Loucy (cell line): ENCODE measurements at regions not wholly inside any gene's neighbourhood (a gene's known extent, or its start where the extent isn't known, plus 50 kb on each side); places are given as distances from the start of the nearest gene placed in this dataset.

Source experiments
- H2AFZ ChIP-seq: fragments of 200-600 bp; sonication (generic); 2 replicates; pipeline ENCODE4 v1.6.0; 2016; ENCODE audit warnings: antibody characterized with exemption, mild to moderate bottlenecking, low read length, moderate library complexity
- H3F3A ChIP-seq: fragments of 200-600 bp; 2 replicates; pipeline ENCODE4 v1.6.0; 2016; ENCODE audit warnings: antibody characterized with exemption, low read depth, mild to moderate bottlenecking
- H3K27me3 ChIP-seq: fragments of 200-600 bp; sonication (generic); 2 replicates; pipeline ENCODE4 v1.6.1; 2014; ENCODE audit warnings: low read length, mild to moderate bottlenecking; ENCODE audit not compliant: insufficient read depth, poor library complexity, severe bottlenecking
- H3K36me3 ChIP-seq: fragments of 200-600 bp; sonication (generic); 2 replicates; pipeline ENCODE4 v1.6.1; 2016; ENCODE audit warnings: low read length; ENCODE audit not compliant: insufficient read depth
- H3K4me1 ChIP-seq: fragments of 200-600 bp; sonication (generic); 2 replicates; pipeline ENCODE4 v1.5.1; 2014; ENCODE audit warnings: low read length, mild to moderate bottlenecking; ENCODE audit not compliant: insufficient read depth, poor library complexity, severe bottlenecking
- H3K4me2 ChIP-seq: fragments of 200-600 bp; sonication (generic); 2 replicates; pipeline ENCODE4 v1.6.0; 2014; ENCODE audit warnings: antibody characterized with exemption, low read length, low read depth, mild to moderate bottlenecking; ENCODE audit not compliant: poor library complexity, severe bottlenecking
- H3K4me3 ChIP-seq: fragments of 200-600 bp; sonication (generic); 2 replicates; pipeline ENCODE4 v1.5.1; 2014; ENCODE audit warnings: low read length, mild to moderate bottlenecking, mixed read lengths; ENCODE audit not compliant: poor library complexity, severe bottlenecking
- H3K79me2 ChIP-seq: fragments of 200-600 bp; sonication (generic); 2 replicates; pipeline ENCODE4 v1.6.1; 2014; ENCODE audit warnings: low read length; ENCODE audit not compliant: insufficient read depth
- H3K9ac ChIP-seq: fragments of 200-600 bp; sonication (generic); 2 replicates; pipeline ENCODE4 v1.6.0; 2014; ENCODE audit warnings: mild to moderate bottlenecking, low read depth, low read length, moderate library complexity; ENCODE audit not compliant: poor library complexity, severe bottlenecking
- H3K9me2 ChIP-seq: fragments of 200-600 bp; sonication (generic); replicated peaks from 2 replicates; pipeline ENCODE4 v1.6.1; 2016; ENCODE audit warnings: low read depth, low read length, mixed read lengths
- H3K9me3 ChIP-seq: fragments of 200-600 bp; sonication (generic); 2 replicates; pipeline ENCODE4 v1.6.1; 2014; ENCODE audit warnings: mild to moderate bottlenecking, antibody characterized with exemption, low read length, low read depth; ENCODE audit not compliant: insufficient read depth
- H4K20me1 ChIP-seq: fragments of 200-600 bp; sonication (generic); 2 replicates; pipeline ENCODE4 v1.6.0; 2014; ENCODE audit warnings: antibody characterized with exemption, low read length, mild to moderate bottlenecking; ENCODE audit not compliant: insufficient read depth, poor library complexity, severe bottlenecking
- CTCF ChIP-seq: fragments of 200-600 bp; sonication (generic); conservative IDR thresholded peaks from 2 replicates; pipeline ENCODE4 v1.5.1; 2014; ENCODE audit warnings: mild to moderate bottlenecking, antibody characterized with exemption, low read length
- EZH2phosphoT487 ChIP-seq: fragments of 200-600 bp; IDR thresholded peaks from 2 replicates; pipeline ENCODE4 v1.6.1; 2018; ENCODE audit warnings: antibody characterized with exemption, mild to moderate bottlenecking, moderate library complexity, borderline replicate concordance

GRCh38 chr11:92276773-92277172 lies 52.2 kb downstream of the FAT3 start:
- Histone ChIP-seq H3K27me3 (no peaks in the 10 kb centered on the region), H3K36me3 (no peaks in the 10 kb centered on the region), H3K9ac (no peak overlapping the region), H3K4me3 (no peak overlapping the region), H3K79me2 (no peaks in the 10 kb centered on the region), H3K9me2 (no peaks in the 10 kb centered on the region), H2AFZ (no peak overlapping the region), H3K4me1 (no peaks in the 10 kb centered on the region), H3K9me3 (no peaks in the 10 kb centered on the region), H4K20me1 (no peaks in the 10 kb centered on the region), H3K4me2 (no peak overlapping the region), H3F3A (no peaks in the 10 kb centered on the region)
- TF ChIP-seq CTCF: no peak
- no peak for TF ChIP-seq EZH2phosphoT487

- no peaks in the 10 kb centered on the region for H3K9me2 ChIP-seq
- H4K20me1 ChIP-seq: no peaks in the 10 kb centered on the region
- no peak overlapping the region for H3K9ac ChIP-seq
- no peaks in the 10 kb centered on the region for H3K4me1 ChIP-seq
- H3K9me3 ChIP-seq: no peaks in the 10 kb centered on the region
- H3K79me2 ChIP-seq: no peaks in the 10 kb centered on the region
- H3K4me3 ChIP-seq: no peak overlapping the region
- no peaks in the 10 kb centered on the region for H3K36me3 ChIP-seq
- H3F3A ChIP-seq: no peaks in the 10 kb centered on the region
- no peaks in the 10 kb centered on the region for H3K27me3 ChIP-seq
- H2AFZ ChIP-seq: no peak overlapping the region
- no peak overlapping the region for H3K4me2 ChIP-seq
- TF ChIP-seq CTCF: no peak
Measured at GRCh38 chr11:92277871-92278270, 53.3 kb downstream of the FAT3 start.

- Histone ChIP-seq H4K20me1 (no peaks in the 10 kb centered on the region), H3K27me3 (no peaks in the 10 kb centered on the region), H3F3A (no peaks in the 10 kb centered on the region), H3K9me2 (no peaks in the 10 kb centered on the region), H3K36me3 (no peaks in the 10 kb centered on the region), H2AFZ (no peak overlapping the region), H3K9ac (no peak overlapping the region), H3K79me2 (no peaks in the 10 kb centered on the region), H3K9me3 (no peaks in the 10 kb centered on the region), H3K4me1 (no peaks in the 10 kb centered on the region), H3K4me2 (no peak overlapping the region), H3K4me3 (no peak overlapping the region)
- TF ChIP-seq EZH2phosphoT487: no peak
- no peak for TF ChIP-seq CTCF
Measured at GRCh38 chr11:92278791-92279433, 54.3 kb downstream of the FAT3 start.
